ENCODE measurements at regions not wholly inside any gene's neighbourhood (a gene's known extent, or its start where the extent isn't known, plus 50 kb on each side); places are given as distances from the start of the nearest gene placed in this dataset.
A peak's percentile ranks its signal among the peaks of the same experiment; 100 is the strongest.

GRCh38 chr14:98955036-98955740 is 316.8 kb downstream of the BCL11B start:
- no peak for DNase-seq

- DNase-seq, result no peak
Measured at GRCh38 chr14:98955741-98956070, 316.3 kb downstream of the BCL11B start.

GRCh38 chr14:98956181-98956580 is 315.8 kb downstream of the BCL11B start:
- DNase-seq, result no peak

- DNase-seq, result no peak
Measured at GRCh38 chr14:98956661-98957060, 315.3 kb downstream of the BCL11B start.

GRCh38 chr14:98957211-98958047 is 314.6 kb downstream of the BCL11B start:
- peak; percentile 56 for DNase-seq

GRCh38 chr14:98958048-98958631 is 313.9 kb downstream of the BCL11B start:
- no peak for DNase-seq

- no peak for DNase-seq
Measured at GRCh38 chr14:98958632-98959031, 313.4 kb downstream of the BCL11B start.

- no peak for DNase-seq
Measured at GRCh38 chr14:98959410-98959809, 312.6 kb downstream of the BCL11B start.

GRCh38 chr14:98959958-98960616 is 311.9 kb downstream of the BCL11B start:
- no peak for DNase-seq

- no peak for DNase-seq
Measured at GRCh38 chr14:98960617-98961013, 311.4 kb downstream of the BCL11B start.

GRCh38 chr14:98961191-98961590 is 310.8 kb downstream of the BCL11B start:
- no peak for DNase-seq

- DNase-seq, result no peak
Measured at GRCh38 chr14:98962118-98962517, 309.9 kb downstream of the BCL11B start.

GRCh38 chr14:98963610-98964009 is 308.4 kb downstream of the BCL11B start:
- no peak for DNase-seq

- DNase-seq, result no peak
Measured at GRCh38 chr14:98964171-98964570, 307.8 kb downstream of the BCL11B start.

- DNase-seq, result no peak
Measured at GRCh38 chr14:98965076-98965475, 306.9 kb downstream of the BCL11B start.

GRCh38 chr14:98966016-98966415 is 306.0 kb downstream of the BCL11B start:
- no peak for DNase-seq

GRCh38 chr14:98966475-98967162 is 305.4 kb downstream of the BCL11B start:
- DNase-seq, result no peak

- no peak for DNase-seq
Measured at GRCh38 chr14:98974113-98974512, 297.9 kb downstream of the BCL11B start.

- DNase-seq, result no peak
Measured at GRCh38 chr14:98976271-98976670, 295.7 kb downstream of the BCL11B start.

GRCh38 chr14:98977451-98977850 is 294.5 kb downstream of the BCL11B start:
- no peak for DNase-seq

GRCh38 chr14:98982986-98983385 is 289.0 kb downstream of the BCL11B start:
- no peak for DNase-seq

All from muscle of arm (tissue), 1 donor.